GM19395 (cell line): ENCODE measurements at regions not wholly inside any gene's neighbourhood (a gene's known extent, or its start where the extent isn't known, plus 50 kb on each side); places are given as distances from the start of the nearest gene placed in this dataset.
"Not testable (repeated sequence)": the region's sequence is repeated elsewhere in the genome, so short reads cannot be mapped to it uniquely, and the experiment has no call there.

Experiments used
- ATAC-seq: cut with Tn5 transposase; IDR thresholded peaks from one replicate; pipeline ENCODE4 v1.9.1; 2021; ENCODE audit warnings: mild to moderate bottlenecking, moderate library complexity; ENCODE audit not compliant: unreplicated experiment

DNA sequence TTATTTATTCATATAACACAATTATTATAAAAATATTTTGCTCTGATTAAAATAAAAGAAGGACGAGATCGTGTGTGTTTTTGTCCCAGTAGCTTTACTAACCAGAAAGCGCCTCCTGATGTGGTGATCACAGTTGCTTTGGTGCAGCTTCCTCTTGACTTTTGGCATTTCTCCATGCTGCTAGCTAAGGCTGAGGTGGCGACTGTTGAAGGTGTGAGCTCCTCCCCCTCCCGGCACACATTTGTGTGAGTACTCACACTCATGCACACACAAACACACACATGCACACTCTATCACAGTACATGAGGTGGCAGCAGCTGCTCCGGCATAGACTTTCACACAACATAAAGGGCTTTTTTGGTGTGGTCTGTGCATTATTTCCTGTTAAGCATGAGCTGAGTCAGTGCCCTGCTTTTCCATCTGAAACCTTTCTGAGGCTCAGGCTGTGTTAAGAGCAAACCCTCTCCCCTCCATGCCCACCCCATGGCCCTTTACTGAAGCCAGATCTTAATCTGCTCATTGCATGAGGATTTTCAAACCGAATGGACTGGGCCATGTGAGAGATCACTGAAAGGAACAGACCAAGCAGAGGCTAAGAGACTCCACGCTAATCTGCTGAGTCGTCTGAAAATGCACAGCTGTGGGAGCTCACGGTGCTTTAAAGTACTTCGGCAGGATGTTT, 53.3 kb downstream of the FOXD4L1 start:
- peak; percentile 79 for ATAC-seq

DNA sequence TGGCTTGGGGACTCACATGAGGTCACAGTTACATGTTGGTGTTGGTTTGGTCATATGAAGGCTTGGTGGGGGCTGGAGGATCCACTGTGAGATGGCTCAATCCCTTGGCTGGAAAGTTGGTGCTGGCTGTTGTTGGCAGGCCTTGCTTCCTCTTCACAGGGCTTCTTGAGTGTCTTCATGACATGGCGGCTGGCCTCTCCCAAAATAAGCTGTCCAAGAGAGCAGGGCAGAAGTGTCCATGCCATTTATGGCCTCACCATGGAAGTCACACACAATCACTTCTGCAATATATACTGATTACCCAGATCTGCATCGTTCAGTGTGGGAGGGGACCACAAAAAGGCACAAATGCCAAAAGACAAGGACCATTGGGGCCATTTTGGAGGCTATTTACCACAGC, 61.4 kb downstream of the FOXD4L1 start:
- ATAC-seq, result not testable (repeated sequence)

DNA sequence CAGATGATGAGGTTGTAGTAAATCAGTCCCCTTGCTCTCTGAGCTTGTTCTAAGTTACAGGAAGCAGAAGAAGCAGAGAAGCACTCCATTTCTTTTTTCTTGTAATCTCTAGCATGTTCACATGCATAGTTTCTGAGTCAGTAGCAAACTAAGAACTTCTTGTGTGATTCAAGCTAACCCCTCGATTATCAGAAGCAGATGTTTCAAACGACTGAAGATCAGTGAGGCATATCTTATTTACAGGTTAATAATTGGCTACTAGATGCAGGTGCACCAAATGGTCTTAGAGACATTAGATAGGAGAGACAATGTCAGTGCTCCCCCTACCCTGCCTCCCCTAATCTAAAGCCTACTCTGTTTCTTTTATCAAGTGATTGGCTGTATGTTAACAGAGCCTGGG, 64.2 kb downstream of the FOXD4L1 start:
- ATAC-seq, result peak; percentile 95

DNA sequence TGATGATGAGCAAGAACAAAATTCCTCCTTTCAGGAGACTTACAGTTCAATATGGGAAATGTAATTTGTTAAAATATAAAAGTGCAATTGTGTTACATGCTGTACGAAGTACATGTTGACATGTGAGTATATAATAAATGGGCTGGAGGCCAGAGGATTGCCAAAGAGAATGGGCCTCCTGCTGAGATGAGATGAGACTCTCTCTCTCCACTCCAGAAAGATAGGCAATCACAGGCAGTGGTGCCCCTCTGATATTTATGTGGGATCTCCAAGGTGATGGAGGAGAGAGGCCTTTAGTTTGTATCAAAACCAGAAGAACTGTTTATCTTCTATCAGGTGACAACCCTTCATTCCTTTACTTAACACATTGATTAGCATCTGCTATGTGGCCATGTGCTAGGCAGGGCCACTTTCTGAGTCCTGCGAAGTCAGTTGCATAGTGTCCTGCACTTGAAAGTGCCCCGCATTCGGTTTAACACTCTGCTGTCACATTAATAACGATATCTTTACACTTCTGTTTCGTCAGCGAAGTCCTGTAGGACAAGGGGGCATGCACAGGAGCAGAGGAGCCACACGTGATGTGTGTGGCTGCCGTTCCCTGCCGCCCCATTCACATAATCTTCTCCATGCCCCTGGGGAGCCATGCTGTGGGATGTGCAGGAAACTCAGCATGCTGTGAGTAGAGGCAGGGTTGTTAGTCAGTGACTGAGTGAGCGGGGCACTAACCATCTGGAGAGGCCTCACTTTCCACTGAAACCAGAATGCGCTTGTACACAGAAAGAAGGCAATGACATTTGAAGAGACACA, 60.2 kb upstream of the RABL2A start:
- not testable (repeated sequence) for ATAC-seq

DNA sequence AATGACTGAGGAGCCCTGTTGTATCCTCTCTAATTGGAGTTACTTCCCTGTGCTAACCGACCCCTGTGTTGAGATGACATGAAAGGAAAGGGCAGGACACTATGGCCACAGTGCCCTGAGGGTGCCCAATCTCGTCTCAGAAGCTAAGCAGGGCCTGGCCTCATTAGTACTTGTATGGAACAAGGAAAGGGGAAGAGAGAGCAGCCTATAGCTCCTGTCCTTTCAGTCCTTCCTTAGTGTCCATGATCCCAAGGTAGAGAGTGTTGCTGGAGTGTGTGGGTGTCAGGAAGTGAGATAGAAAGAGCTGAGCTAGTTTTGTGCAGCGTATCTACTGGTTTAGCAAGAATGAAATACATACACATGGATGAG, 59.6 kb upstream of the RABL2A start:
- not testable (repeated sequence) for ATAC-seq

DNA sequence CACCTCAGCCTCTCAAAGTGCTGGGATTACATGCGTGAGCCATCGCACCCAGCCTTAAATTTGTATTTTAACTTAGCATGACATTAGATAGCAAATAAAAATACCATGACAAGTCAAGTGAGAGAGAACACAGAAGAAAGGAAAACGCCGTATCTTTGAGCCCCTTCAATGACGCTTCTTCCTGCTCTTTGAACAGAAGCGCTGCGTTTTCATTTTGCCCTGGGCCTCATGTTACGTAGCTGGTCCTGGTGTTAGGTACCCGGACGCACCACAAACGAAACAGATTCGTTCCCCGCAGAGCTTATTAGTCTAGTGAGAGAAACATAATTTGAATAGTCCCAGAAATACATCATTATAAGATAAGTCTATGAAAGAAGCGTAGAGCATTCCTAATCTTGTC, 58.8 kb upstream of the RABL2A start:
- ATAC-seq, result not testable (repeated sequence)

DNA sequence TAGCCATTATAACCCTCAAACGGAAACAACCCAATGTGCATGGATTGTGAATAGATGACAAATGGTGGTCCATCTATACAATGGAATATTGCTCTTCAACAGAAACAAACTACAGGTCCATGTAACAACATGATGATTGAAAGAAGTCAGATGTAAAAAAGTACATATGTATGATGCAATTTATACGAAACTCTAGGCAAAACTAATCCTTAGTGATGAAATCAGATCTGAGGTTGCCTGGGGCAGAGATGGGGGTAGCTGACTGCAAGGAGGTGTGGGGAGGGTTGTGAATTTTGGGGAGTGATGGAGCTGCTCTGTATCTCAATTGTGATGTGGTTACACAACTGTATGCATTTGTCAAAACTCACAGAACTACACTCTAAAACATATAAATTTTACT, 57.0 kb upstream of the RABL2A start:
- ATAC-seq, result not testable (repeated sequence)

DNA sequence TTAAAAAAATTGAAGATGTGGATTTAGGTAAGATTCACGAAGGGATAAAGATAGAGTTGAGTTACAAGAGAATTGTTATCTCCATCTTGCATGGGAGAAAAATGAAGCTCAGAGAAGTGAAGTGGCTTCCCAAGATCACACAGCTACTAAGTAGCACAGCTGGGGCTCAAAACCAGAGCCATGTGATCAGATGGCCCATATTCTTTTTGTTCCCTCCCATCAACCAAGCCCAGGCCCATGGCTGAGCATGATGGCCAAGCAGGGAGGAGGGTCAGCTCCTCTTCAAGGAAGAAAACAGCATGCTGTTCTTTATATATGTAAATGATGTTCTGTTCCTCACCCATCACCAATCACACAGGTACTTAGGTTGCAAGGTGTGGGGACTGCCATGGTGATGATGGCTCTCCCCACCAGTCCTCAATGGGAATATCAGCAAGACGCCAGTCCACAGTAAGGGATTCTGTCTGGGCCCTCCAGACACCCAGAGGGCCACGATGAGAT, 56.5 kb upstream of the RABL2A start:
- ATAC-seq, result not testable (repeated sequence)

DNA sequence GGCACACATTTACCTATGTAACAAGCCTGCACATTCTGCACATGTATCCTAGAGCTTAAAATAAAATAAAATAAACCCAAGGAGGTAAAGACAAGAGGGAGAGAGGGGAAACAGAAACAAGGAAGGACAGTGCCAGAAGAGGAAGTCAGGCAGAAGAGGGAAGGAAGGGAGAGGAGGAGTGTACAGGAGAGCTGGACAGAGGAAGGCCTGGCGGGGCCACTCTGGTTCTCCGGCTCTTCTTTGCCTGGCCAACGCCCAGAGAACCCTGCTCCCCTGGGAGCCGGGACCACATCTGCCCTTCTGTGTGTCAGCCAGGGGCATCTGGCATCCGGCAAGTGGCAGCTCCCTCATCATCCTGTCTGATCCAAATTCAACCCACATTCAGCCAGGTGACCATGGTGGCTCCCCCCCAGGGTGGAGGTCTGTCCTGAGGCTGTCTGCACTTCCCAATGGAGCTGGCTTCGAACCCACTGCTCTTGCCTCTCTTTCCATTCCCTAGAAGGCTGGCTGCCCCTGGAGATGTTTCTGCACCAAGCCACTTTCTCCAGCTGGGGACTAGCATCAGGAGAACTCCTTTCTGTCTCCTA, 55.5 kb upstream of the RABL2A start:
- not testable (repeated sequence) for ATAC-seq

DNA sequence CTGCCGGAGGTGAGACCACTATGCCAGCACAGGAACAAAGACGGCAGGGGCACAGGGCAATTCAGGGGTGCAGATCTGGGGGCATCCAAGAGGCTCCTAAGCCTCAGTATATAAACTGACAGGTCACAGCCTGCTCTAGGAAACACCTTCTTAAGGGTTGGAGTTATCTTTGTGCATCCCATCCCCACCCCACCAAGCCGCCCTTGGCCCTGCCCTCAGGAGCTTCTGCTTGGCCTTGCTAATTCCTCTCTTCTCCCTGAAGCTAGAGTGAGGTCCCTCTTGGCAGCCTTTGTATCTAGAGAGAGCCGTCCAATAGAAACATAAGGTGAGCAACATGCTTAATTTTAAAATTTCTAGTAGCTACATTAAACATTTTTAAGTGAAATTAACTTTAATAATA, 51.3 kb upstream of the RABL2A start:
- ATAC-seq, result not testable (repeated sequence)

DNA sequence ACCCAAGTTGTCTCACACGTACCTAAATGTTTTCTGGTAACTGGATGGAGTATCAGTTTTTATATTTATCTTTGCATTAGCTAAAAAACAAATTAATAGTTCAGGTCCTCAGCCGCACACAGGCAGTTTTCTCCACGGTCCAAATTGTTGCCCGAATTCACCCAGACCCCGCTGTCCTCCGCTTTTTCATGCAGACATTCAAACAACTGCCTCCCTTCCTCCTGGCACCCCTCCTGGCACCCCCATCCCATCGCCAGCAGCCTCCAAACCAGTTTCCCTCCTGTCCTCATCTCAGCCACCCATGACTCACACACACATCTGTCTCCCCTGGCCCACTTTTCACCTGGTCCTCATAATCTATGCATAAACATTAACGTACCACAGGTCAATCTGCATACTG, 50.7 kb upstream of the RABL2A start:
- not testable (repeated sequence) for ATAC-seq
